ENCODE measurements at regions not wholly inside any gene's neighbourhood (a gene's known extent, or its start where the extent isn't known, plus 50 kb on each side); places are given as distances from the start of the nearest gene placed in this dataset.
"Not testable (repeated sequence)": the region's sequence is repeated elsewhere in the genome, so short reads cannot be mapped to it uniquely, and the experiment has no call there.

- DNase-seq; in situ Hi-C loops (cut with HindIII; ENCODE audit: low pct_ligation_motif_present, low pct_unique_long_range_greater_than_20kb, low sequenced_read_pairs): not testable (repeated sequence)
Measured at GRCh38 chr21:15454931-15455330, 274.9 kb upstream of the USP25 start.

GRCh38 chr21:15455819-15456462 lies 273.8 kb upstream of the USP25 start:
- in situ Hi-C loops (cut with HindIII; ENCODE audit: low pct_ligation_motif_present, low pct_unique_long_range_greater_than_20kb, low sequenced_read_pairs) = no loop called here
- DNase-seq = no peak

- in situ Hi-C loops (cut with HindIII; ENCODE audit: low pct_ligation_motif_present, low pct_unique_long_range_greater_than_20kb, low sequenced_read_pairs) = no loop called here
Measured at GRCh38 chr21:15457965-15458364, 271.8 kb upstream of the USP25 start.

GRCh38 chr21:15462092-15462491 lies 267.7 kb upstream of the USP25 start:
- in situ Hi-C loops (cut with HindIII; ENCODE audit: low pct_ligation_motif_present, low pct_unique_long_range_greater_than_20kb, low sequenced_read_pairs) = no loop called here
- no peak for DNase-seq

More at GRCh38 chr21:15457965-15458364, 271.8 kb upstream of the USP25 start:
- no peak for DNase-seq

- in situ Hi-C loops (cut with HindIII; ENCODE audit: low pct_ligation_motif_present, low pct_unique_long_range_greater_than_20kb, low sequenced_read_pairs) = no loop called here
- no peak for DNase-seq
Measured at GRCh38 chr21:15466329-15466728, 263.5 kb upstream of the USP25 start.

- in situ Hi-C loops (cut with HindIII; ENCODE audit: low pct_ligation_motif_present, low pct_unique_long_range_greater_than_20kb, low sequenced_read_pairs) = no loop called here
- DNase-seq = no peak
Measured at GRCh38 chr21:15468368-15468767, 261.4 kb upstream of the USP25 start.

GRCh38 chr21:15472108-15473040 lies 257.4 kb upstream of the USP25 start:
- in situ Hi-C loops (cut with HindIII; ENCODE audit: low pct_ligation_motif_present, low pct_unique_long_range_greater_than_20kb, low sequenced_read_pairs) = no loop called here
- no peak for DNase-seq

GRCh38 chr21:15477773-15478172 lies 252.0 kb upstream of the USP25 start:
- DNase-seq; in situ Hi-C loops (cut with HindIII; ENCODE audit: low pct_ligation_motif_present, low pct_unique_long_range_greater_than_20kb, low sequenced_read_pairs): not testable (repeated sequence)

GRCh38 chr21:15480160-15480559 lies 249.6 kb upstream of the USP25 start:
- in situ Hi-C loops (cut with HindIII; ENCODE audit: low pct_ligation_motif_present, low pct_unique_long_range_greater_than_20kb, low sequenced_read_pairs) = no loop called here

GRCh38 chr21:15483138-15483780 lies 246.5 kb upstream of the USP25 start:
- DNase-seq = peak; percentile 77
- in situ Hi-C loops (cut with HindIII; ENCODE audit: low pct_ligation_motif_present, low pct_unique_long_range_greater_than_20kb, low sequenced_read_pairs) = no loop called here

More at GRCh38 chr21:15480160-15480559, 249.6 kb upstream of the USP25 start:
- DNase-seq = no peak

GRCh38 chr21:15486460-15487195 lies 243.2 kb upstream of the USP25 start:
- in situ Hi-C loops (cut with HindIII; ENCODE audit: low pct_ligation_motif_present, low pct_unique_long_range_greater_than_20kb, low sequenced_read_pairs) = no loop called here
- no peak for DNase-seq

GRCh38 chr21:15487196-15487550 lies 242.6 kb upstream of the USP25 start:
- in situ Hi-C loops (cut with HindIII; ENCODE audit: low pct_ligation_motif_present, low pct_unique_long_range_greater_than_20kb, low sequenced_read_pairs) = no loop called here

GRCh38 chr21:15491100-15491499 lies 238.7 kb upstream of the USP25 start:
- DNase-seq = no peak
- in situ Hi-C loops (cut with HindIII; ENCODE audit: low pct_ligation_motif_present, low pct_unique_long_range_greater_than_20kb, low sequenced_read_pairs) = no loop called here

More at GRCh38 chr21:15487196-15487550, 242.6 kb upstream of the USP25 start:
- DNase-seq = no peak

GRCh38 chr21:15493646-15494045 lies 236.1 kb upstream of the USP25 start:
- DNase-seq = no peak
- in situ Hi-C loops (cut with HindIII; ENCODE audit: low pct_ligation_motif_present, low pct_unique_long_range_greater_than_20kb, low sequenced_read_pairs) = no loop called here

- no peak for DNase-seq
- in situ Hi-C loops (cut with HindIII; ENCODE audit: low pct_ligation_motif_present, low pct_unique_long_range_greater_than_20kb, low sequenced_read_pairs) = no loop called here
Measured at GRCh38 chr21:15494481-15494880, 235.3 kb upstream of the USP25 start.

GRCh38 chr21:15495965-15496364 lies 233.8 kb upstream of the USP25 start:
- DNase-seq = no peak
- in situ Hi-C loops (cut with HindIII; ENCODE audit: low pct_ligation_motif_present, low pct_unique_long_range_greater_than_20kb, low sequenced_read_pairs) = no loop called here

GRCh38 chr21:15496911-15497310 lies 232.9 kb upstream of the USP25 start:
- in situ Hi-C loops (cut with HindIII; ENCODE audit: low pct_ligation_motif_present, low pct_unique_long_range_greater_than_20kb, low sequenced_read_pairs) = no loop called here
- no peak for DNase-seq

GRCh38 chr21:15498455-15498854 lies 231.3 kb upstream of the USP25 start:
- no peak for DNase-seq
- in situ Hi-C loops (cut with HindIII; ENCODE audit: low pct_ligation_motif_present, low pct_unique_long_range_greater_than_20kb, low sequenced_read_pairs) = no loop called here

- no peak for DNase-seq
- in situ Hi-C loops (cut with HindIII; ENCODE audit: low pct_ligation_motif_present, low pct_unique_long_range_greater_than_20kb, low sequenced_read_pairs) = no loop called here
Measured at GRCh38 chr21:15506086-15506485, 223.7 kb upstream of the USP25 start.

Data from ACHN (cell line).